GM19452 (cell line): ENCODE measurements at regions not wholly inside any gene's neighbourhood (a gene's known extent, or its start where the extent isn't known, plus 50 kb on each side); places are given as distances from the start of the nearest gene placed in this dataset.
"Not testable (repeated sequence)": the region's sequence is repeated elsewhere in the genome, so short reads cannot be mapped to it uniquely, and the experiment has no call there.

Experiments used
- ATAC-seq: cut with Tn5 transposase; IDR thresholded peaks from one replicate; pipeline ENCODE4 v1.9.1; 2021; ENCODE audit not compliant: unreplicated experiment

DNA sequence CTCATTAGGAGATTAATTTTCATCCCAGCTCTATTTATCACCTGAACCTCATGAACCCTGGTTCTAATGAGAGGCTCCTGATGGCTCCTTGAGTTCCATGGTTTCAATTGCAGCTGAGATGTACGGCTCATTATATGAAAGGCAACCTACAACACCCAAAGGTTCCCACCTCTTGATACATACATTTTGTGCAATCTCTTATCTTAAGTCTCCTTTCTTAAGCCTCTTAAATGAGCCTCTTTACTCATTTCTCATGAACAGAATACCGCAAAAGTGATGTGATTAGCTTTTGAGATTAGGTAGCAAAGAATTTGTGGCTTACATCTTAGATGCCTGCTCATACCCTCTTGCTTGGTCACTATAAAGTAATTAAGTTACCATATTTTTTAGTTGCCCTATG is 1964.0 kb upstream of the CDH6 start:
- ATAC-seq, result no peak

DNA sequence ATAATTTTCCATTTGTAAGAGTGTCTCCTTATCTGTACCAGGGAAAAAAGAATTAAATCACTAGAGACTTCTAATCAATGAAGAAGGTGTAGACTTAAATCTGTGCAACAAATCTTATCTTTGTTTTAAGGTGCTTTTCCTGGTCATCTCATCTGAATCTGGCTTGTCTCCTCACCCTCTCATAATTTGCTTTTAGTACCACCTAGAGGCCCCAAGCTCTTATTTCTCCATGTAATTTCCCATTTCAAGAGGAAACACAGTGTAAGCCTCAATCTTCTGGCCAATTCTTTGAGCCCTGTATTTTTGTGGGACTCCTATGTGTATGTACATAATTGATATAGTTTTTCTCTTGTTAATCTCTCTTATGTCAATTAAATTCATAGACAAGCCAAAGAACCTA is 1975.3 kb upstream of the CDH6 start:
- no peak for ATAC-seq

DNA sequence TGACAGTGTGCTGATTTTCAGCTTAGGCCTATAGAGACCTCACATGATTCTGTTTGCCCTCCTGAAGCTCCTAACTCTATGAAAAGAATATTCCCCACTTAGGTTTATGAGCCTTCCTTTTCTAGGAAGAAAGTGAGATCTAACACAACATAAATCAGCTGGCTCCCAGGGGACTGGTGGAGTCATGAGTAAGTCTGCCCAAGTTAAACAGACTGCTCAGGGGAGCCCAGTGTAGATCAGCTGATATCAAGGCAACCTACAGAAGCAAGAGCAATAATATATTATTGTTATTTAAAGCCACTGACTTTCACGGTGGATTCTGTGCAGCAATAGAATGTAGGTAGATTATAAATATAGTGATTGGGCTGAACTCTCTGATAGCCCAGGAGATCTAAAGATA is 1978.6 kb upstream of the CDH6 start:
- ATAC-seq, result no peak

DNA sequence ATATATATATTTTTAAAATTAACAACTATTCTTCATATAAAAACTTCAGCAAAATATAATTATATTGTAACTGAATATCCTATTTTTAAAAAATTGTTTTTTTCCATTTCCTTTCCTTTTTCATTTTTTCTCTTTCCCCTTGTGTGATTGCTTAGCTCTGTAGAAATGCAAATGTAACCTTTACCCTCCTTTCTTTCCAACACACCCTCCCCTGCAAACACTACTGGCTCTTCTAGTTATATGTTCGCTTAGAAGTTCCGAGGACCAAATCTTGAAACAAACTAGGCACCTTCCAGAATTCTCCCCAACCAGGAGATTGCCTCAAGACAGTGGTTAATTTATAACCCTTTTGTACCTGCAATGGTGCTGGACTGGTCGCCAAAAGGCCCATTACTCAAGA is 1980.0 kb upstream of the CDH6 start:
- no peak for ATAC-seq

GRCh38 chr5:29208024-29208423 is 1985.5 kb upstream of the CDH6 start:
- no peak for ATAC-seq

GRCh38 chr5:29203049-29203448 is 1990.4 kb upstream of the CDH6 start:
- ATAC-seq, result no peak

DNA sequence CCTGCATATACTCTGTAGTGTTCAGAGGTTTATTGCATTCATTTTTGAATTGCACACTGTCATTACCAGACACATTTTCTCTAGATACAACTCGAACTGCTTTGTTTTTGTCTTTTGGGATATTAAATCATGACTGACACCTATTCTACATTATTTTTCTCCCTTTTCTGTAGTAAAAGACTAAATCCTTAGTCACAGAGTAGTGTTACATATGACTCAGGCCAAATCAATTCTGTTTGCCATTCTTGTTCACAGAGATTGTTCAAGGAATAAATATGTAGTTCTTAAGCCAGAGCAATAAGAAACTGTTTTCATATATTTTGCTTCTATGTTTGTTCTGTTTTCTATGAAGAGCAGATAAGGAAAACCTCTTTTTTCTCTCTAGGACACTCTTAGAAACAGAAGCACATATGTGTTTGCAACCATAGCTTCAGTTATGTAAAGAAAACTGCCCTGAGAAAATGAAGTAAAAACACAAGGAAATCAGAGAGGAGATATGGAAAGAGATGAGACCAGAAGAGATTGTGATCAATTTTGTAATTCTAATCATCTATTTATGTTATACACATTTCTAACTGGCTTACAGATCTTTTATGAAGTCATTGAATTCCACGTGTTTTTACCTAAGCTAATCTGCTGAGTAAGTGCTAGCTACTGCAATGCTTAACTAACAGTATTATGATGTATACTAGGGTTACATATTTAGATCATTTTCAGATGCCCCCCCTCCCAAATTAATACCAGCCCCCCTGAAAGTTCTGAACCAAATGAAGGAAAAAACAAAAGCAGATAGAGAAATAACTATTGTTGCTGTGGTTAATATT is 1995.6 kb upstream of the CDH6 start:
- no peak for ATAC-seq

DNA sequence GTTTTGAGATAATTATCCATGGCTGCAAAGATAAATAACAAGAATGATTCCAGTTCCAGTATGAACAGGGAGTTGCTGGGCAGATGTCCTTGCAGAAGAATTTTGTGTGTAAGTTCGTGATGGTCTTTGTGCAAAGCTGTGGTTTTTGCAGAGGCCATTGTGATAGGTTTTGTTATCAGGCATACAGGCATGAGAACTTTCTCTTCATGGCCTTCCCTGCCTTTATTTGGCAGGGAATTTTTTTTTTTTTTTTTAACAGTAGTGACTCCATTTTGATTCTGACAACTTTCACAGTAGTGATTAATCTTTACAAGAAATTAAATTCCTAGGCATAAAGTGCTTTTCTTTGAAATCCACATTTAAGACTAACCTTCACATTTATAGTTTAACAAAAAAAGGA is 1999.5 kb upstream of the CDH6 start:
- ATAC-seq, result no peak

DNA sequence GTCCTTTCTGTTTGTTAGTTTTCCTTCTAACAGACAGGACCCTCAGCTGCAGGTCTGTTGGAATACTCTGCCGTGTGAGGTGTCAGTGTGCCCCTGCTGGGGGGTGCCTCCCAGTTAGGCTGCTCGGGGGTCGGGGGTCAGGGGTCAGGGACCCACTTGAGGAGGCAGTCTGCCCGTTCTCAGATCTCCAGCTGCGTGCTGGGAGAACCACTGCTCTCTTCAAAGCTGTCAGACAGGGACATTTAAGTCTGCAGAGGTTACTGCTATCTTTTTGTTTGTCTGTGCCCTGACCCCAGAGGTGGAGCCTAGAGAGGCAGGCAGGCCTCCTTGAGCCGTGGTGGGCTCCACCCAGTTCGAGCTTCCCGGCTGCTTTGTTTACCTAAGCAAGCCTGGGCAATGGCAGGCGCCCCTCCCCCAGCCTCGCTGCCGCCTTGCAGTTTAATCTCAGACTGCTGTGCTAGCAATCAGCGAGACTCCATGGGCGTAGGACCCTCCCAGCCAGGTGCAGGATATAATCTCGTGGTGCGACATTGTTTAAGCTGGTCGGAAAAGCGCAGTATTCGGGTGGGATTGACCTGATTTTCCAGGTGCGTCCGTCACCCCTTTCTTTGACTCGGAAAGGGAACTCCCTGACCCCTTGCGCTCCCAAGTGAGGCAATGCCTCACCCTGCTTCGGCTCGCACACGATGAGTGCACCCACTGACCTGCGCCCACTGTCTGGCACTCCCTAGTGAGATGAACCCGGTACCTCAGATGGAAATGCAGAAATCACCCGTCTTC is 2002.0 kb upstream of the CDH6 start:
- ATAC-seq, result not testable (repeated sequence)

GRCh38 chr5:29190398-29190797 is 2003.1 kb upstream of the CDH6 start:
- ATAC-seq, result not testable (repeated sequence)

DNA sequence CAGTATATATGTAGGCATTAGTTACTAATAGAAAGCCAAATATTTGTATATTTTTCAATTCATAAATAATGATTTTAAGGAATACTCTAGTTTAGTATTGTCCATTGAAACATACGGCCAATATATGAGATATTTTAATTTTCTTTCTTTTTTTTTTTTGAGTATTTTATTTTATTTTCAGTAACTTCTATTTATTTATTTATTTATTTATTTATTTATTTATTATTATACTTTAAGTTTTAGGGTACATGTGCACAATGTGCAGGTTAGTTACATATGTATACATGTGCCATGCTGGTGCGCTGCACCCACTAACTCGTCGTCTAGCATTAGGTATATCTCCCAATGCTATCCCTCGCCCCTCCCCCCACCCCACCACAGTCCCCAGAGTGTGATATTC is 2007.1 kb upstream of the CDH6 start:
- not testable (repeated sequence) for ATAC-seq

DNA sequence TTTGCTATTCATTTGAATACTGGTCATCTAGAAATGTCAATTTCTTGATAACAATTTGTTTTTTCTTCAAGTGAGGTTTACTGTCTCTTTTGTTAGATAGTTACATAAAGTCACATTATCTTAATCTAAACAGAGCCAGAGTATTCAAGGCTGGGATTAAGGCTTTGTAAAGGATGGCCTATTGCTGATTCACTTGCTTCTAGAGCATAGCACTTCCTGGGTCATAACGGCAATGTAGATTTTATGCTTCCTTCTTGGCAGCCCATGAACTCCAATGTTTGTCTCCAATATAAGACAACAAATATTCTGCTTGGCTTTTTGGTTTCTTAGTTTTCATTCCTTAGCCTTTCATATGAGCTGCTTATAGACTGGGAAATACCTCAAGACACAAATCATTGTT is 2007.9 kb upstream of the CDH6 start:
- ATAC-seq, result no peak

GRCh38 chr5:29175774-29176173 is 2017.7 kb upstream of the CDH6 start:
- ATAC-seq, result no peak

DNA sequence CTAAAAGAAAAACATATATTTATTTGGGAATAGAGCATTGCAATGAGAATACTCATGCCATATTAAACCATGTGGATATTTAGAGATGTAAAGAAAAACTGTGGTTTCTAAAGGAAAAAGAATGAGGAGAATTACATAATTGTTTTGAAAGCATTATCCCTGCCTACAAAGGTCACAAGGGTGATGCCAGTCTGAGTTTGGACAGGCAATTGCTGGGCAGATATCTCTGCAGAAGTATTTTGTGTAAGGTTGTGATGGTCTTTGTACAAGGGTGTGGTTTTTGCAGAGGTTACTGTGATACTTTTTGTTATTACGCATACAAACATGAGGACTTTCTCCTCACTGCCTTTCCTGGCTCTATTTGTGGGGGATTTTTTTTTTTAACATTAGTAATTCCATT is 2022.9 kb upstream of the CDH6 start:
- no peak for ATAC-seq

DNA sequence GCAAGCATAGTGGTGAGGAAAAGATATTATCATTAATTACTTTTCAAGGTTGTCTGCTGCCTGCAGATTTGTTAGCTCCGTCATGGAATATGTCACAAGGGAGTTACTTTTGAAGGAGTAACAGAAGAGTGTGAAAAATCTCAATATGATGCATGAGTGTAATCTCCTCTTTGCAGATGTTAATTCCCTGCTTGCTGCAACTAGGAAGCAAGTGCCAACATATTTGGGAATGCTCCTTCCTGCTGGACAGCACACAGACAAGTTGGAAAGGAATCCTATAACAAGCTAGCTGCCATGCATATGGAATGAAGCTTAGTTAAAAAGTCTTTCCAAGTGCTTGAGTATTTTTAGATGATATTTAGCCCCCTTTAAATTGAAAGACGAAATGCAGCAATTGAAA is 2023.6 kb upstream of the CDH6 start:
- ATAC-seq, result no peak

DNA sequence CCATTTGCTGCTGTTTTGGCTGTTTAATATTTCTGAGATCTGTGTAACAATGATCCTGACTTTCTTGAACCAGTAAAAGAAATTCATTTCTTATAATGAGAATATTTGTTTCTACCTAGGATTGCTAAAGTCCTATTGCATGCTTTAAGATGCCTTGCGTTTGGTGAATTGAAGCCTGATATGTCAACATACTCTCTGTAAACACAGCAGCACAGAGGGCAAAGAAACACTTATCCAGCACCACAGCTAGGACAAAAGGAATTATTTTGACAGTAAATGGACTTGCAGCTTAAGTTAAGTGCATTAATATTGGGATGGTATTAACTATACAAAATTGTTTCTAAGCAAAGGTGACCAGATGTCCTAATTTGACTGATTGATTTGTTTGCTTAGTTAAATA is 2031.2 kb upstream of the CDH6 start:
- no peak for ATAC-seq

- no peak for ATAC-seq
Observed at GRCh38 chr5:29161399-29162291, 2031.8 kb upstream of the CDH6 start.

- no peak for ATAC-seq
Observed at GRCh38 chr5:29157975-29158374, 2035.5 kb upstream of the CDH6 start.

- ATAC-seq, result no peak
Observed at GRCh38 chr5:29150840-29151239, 2042.6 kb upstream of the CDH6 start.

GRCh38 chr5:29148581-29148980 is 2044.9 kb upstream of the CDH6 start:
- ATAC-seq, result no peak

DNA sequence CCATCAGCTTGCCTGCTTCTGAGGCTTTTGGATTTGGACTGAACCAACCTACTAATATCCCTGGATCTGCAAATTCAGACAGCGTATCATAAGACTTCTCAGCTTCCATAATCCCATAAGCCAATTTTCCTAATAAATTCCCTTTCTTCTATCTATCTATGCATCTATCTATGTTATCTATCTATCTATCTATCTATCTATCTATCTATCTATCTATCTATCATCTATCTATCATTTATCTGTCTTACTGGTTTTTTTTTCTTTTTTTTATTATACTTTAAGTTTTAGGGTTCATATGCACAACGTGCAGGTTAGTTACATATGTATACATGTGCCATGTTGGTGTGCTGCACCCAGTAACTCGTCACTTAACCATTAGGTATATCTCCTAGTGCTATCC is 2045.4 kb upstream of the CDH6 start:
- no peak for ATAC-seq
